ENCODE measurements at regions not wholly inside any gene's neighbourhood (a gene's known extent, or its start where the extent isn't known, plus 50 kb on each side); places are given as distances from the start of the nearest gene placed in this dataset.
"Not testable (repeated sequence)": the region's sequence is repeated elsewhere in the genome, so short reads cannot be mapped to it uniquely, and the experiment has no call there.

- Histone ChIP-seq H3K27ac (no peak overlapping the region), H3K4me2 (no peak overlapping the region), H3K9me3 (no peaks in the 10 kb centered on the region), H3K9ac (no peak overlapping the region), H3K36me3 (no peaks in the 10 kb centered on the region), H3K27me3 (no peaks in the 10 kb centered on the region), H3K4me3 (no peak overlapping the region), H4K20me1 (no peaks in the 10 kb centered on the region), H3K4me1 (no peaks in the 10 kb centered on the region)
- TF ChIP-seq Cebpa-rat (IDR thresholded peaks at IDR 0.05), result no peak
These were observed 128.5 kb upstream of the LRIG1 start for GRCh38 chr3:66629150-66629981.

GRCh38 chr3:66629982-66630368 is 129.2 kb upstream of the LRIG1 start:
- Histone ChIP-seq H3K36me3 (no peaks in the 10 kb centered on the region), H3K4me2 (no peak overlapping the region), H3K4me3 (no peak overlapping the region), H3K9me3 (no peaks in the 10 kb centered on the region), H3K27ac (no peak overlapping the region), H3K4me1 (no peaks in the 10 kb centered on the region), H3K9ac (no peak overlapping the region), H4K20me1 (no peaks in the 10 kb centered on the region), H3K27me3 (no peaks in the 10 kb centered on the region)
- no peak for TF ChIP-seq Cebpa-rat (IDR thresholded peaks at IDR 0.05)

GRCh38 chr3:66633402-66634381 is 132.9 kb upstream of the LRIG1 start:
- H3K27ac ChIP-seq, result no peak overlapping the region
- H3K9me3 ChIP-seq, result no peaks in the 10 kb centered on the region

GRCh38 chr3:66638717-66639116 is 137.9 kb upstream of the LRIG1 start:
- Histone ChIP-seq H3K4me2 (no peak overlapping the region), H3K27me3 (no peaks in the 10 kb centered on the region), H4K20me1 (no peaks in the 10 kb centered on the region), H3K9ac (no peak overlapping the region), H3K9me3 (no peaks in the 10 kb centered on the region), H3K27ac (no peak overlapping the region), H3K4me3 (no peak overlapping the region), H3K36me3 (no peaks in the 10 kb centered on the region), H3K4me1 (no peaks in the 10 kb centered on the region)
- TF ChIP-seq Cebpa-rat (IDR thresholded peaks at IDR 0.05), result no peak

More at GRCh38 chr3:66633402-66634381, 132.9 kb upstream of the LRIG1 start:
- H3K4me1 ChIP-seq, result no peaks in the 10 kb centered on the region
- H3K4me2 ChIP-seq, result no peak overlapping the region
- H3K27me3 ChIP-seq, result no peaks in the 10 kb centered on the region
- H4K20me1 ChIP-seq, result no peaks in the 10 kb centered on the region
- no peaks in the 10 kb centered on the region for H3K36me3 ChIP-seq
- no peak overlapping the region for H3K9ac ChIP-seq
- no peak overlapping the region for H3K4me3 ChIP-seq
- TF ChIP-seq Cebpa-rat (IDR thresholded peaks at IDR 0.05), result no peak

- H3K4me1 ChIP-seq, result no peaks in the 10 kb centered on the region
- H4K20me1 ChIP-seq, result no peaks in the 10 kb centered on the region
- no peak overlapping the region for H3K4me2 ChIP-seq
- no peak overlapping the region for H3K4me3 ChIP-seq
- peaks cover 6% of the 10 kb centered on the region; the same call in 1 of the 2 replicates for H3K9me3 ChIP-seq
- H3K27me3 ChIP-seq, result no peaks in the 10 kb centered on the region
- H3K9ac ChIP-seq, result no peak overlapping the region
- no peak overlapping the region for H3K27ac ChIP-seq
- no peak for TF ChIP-seq Cebpa-rat (IDR thresholded peaks at IDR 0.05)
- H3K36me3 ChIP-seq, result no peaks in the 10 kb centered on the region
These were observed 139.1 kb upstream of the LRIG1 start for GRCh38 chr3:66639809-66640356.

- no peak overlapping the region for H3K27ac ChIP-seq
- no peak overlapping the region for H3K9ac ChIP-seq
- H4K20me1 ChIP-seq, result no peaks in the 10 kb centered on the region
- no peak overlapping the region for H3K4me3 ChIP-seq
- no peaks in the 10 kb centered on the region for H3K36me3 ChIP-seq
- no peak for TF ChIP-seq Cebpa-rat (IDR thresholded peaks at IDR 0.05)
- H3K27me3 ChIP-seq, result no peaks in the 10 kb centered on the region
- no peak overlapping the region for H3K4me2 ChIP-seq
- H3K4me1 ChIP-seq, result no peaks in the 10 kb centered on the region
- peaks cover 6% of the 10 kb centered on the region; the same call in 1 of the 2 replicates for H3K9me3 ChIP-seq
These were observed 141.2 kb upstream of the LRIG1 start for GRCh38 chr3:66642019-66642418.

GRCh38 chr3:66642484-66642883 is 141.7 kb upstream of the LRIG1 start:
- Histone ChIP-seq H3K27ac (no peak overlapping the region), H3K9ac (no peak overlapping the region), H3K4me1 (no peaks in the 10 kb centered on the region), H3K36me3 (no peaks in the 10 kb centered on the region), H4K20me1 (no peaks in the 10 kb centered on the region), H3K9me3 (peaks cover 6% of the 10 kb centered on the region; the same call in 1 of the 2 replicates), H3K4me2 (no peak overlapping the region), H3K27me3 (no peaks in the 10 kb centered on the region), H3K4me3 (no peak overlapping the region)
- TF ChIP-seq Cebpa-rat (IDR thresholded peaks at IDR 0.05), result no peak

GRCh38 chr3:66644549-66644948 is 143.7 kb upstream of the LRIG1 start:
- TF ChIP-seq Cebpa-rat (IDR thresholded peaks at IDR 0.05), result no peak
- H3K4me3 ChIP-seq, result no peak overlapping the region
- H3K9me3 ChIP-seq, result peaks cover 6% of the 10 kb centered on the region; the same call in 1 of the 2 replicates
- no peak overlapping the region for H3K4me2 ChIP-seq
- H4K20me1 ChIP-seq, result no peaks in the 10 kb centered on the region
- no peaks in the 10 kb centered on the region for H3K36me3 ChIP-seq
- no peaks in the 10 kb centered on the region for H3K27me3 ChIP-seq
- H3K4me1 ChIP-seq, result no peaks in the 10 kb centered on the region
- H3K9ac ChIP-seq, result no peak overlapping the region
- H3K27ac ChIP-seq, result no peak overlapping the region

GRCh38 chr3:66648975-66649374 is 148.2 kb upstream of the LRIG1 start:
- no peak for TF ChIP-seq Cebpa-rat (IDR thresholded peaks at IDR 0.05)
- no peaks in the 10 kb centered on the region for H3K4me1 ChIP-seq
- H3K9ac ChIP-seq, result no peak overlapping the region
- peaks cover 14% of the 10 kb centered on the region for H3K9me3 ChIP-seq
- no peak overlapping the region for H3K4me2 ChIP-seq
- H3K4me3 ChIP-seq, result no peak overlapping the region
- H3K27me3 ChIP-seq, result no peaks in the 10 kb centered on the region
- H3K36me3 ChIP-seq, result no peaks in the 10 kb centered on the region
- no peaks in the 10 kb centered on the region for H4K20me1 ChIP-seq
- H3K27ac ChIP-seq, result no peak overlapping the region

- not testable (repeated sequence) for H3K4me3 ChIP-seq, H3K27ac ChIP-seq, H3K27me3 ChIP-seq, H3K9me3 ChIP-seq, H3K4me2 ChIP-seq, H3K36me3 ChIP-seq, H3K9ac ChIP-seq, H3K4me1 ChIP-seq, H4K20me1 ChIP-seq
These were observed 150.7 kb upstream of the LRIG1 start for GRCh38 chr3:66651520-66651919.

GRCh38 chr3:66652100-66652499 is 151.3 kb upstream of the LRIG1 start:
- not testable (repeated sequence) for H3K4me3 ChIP-seq, H3K4me2 ChIP-seq, H4K20me1 ChIP-seq, H3K27me3 ChIP-seq, H3K9ac ChIP-seq, H3K9me3 ChIP-seq, H3K27ac ChIP-seq, H3K36me3 ChIP-seq, H3K4me1 ChIP-seq
